CD4-positive, alpha-beta T cell treated with Interleukin-10 for 1 hour (primary cell): ENCODE measurements at regions not wholly inside any gene's neighbourhood (a gene's known extent, or its start where the extent isn't known, plus 50 kb on each side); places are given as distances from the start of the nearest gene placed in this dataset.
"Not testable (repeated sequence)": the region's sequence is repeated elsewhere in the genome, so short reads cannot be mapped to it uniquely, and the experiment has no call there.

Experiments
- DNase-seq: peaks from one replicate; pipeline ENCODE4 v3.0.0-alpha.2; 2020

- peak; percentile 1 for DNase-seq
Measured at GRCh38 chr4:127400731-127401346, 231.9 kb upstream of the INTU start.

- DNase-seq = no peak
Measured at GRCh38 chr4:127403471-127404084, 229.2 kb upstream of the INTU start.

GRCh38 chr4:127406187-127406586 is 226.6 kb upstream of the INTU start:
- no peak for DNase-seq

GRCh38 chr4:127407572-127407971 is 225.2 kb upstream of the INTU start:
- not testable (repeated sequence) for DNase-seq

- no peak for DNase-seq
Measured at GRCh38 chr4:127410201-127410600, 222.6 kb upstream of the INTU start.

- no peak for DNase-seq
Measured at GRCh38 chr4:127410644-127411043, 222.1 kb upstream of the INTU start.

GRCh38 chr4:127414951-127415606 is 217.7 kb upstream of the INTU start:
- DNase-seq = no peak

- DNase-seq = no peak
Measured at GRCh38 chr4:127416115-127416514, 216.6 kb upstream of the INTU start.

GRCh38 chr4:127417885-127418535 is 214.7 kb upstream of the INTU start:
- no peak for DNase-seq

- DNase-seq = no peak
Measured at GRCh38 chr4:127419431-127419830, 213.3 kb upstream of the INTU start.

- DNase-seq = no peak
Measured at GRCh38 chr4:127421437-127421836, 211.3 kb upstream of the INTU start.

- no peak for DNase-seq
Measured at GRCh38 chr4:127425202-127425845, 207.4 kb upstream of the INTU start.

- no peak for DNase-seq
Measured at GRCh38 chr4:127425851-127426250, 206.9 kb upstream of the INTU start.

- DNase-seq = no peak
Measured at GRCh38 chr4:127441571-127441970, 191.2 kb upstream of the INTU start.

GRCh38 chr4:127445471-127445870 is 187.3 kb upstream of the INTU start:
- no peak for DNase-seq

- DNase-seq = no peak
Measured at GRCh38 chr4:127446427-127446885, 186.3 kb upstream of the INTU start.

GRCh38 chr4:127448986-127449385 is 183.8 kb upstream of the INTU start:
- DNase-seq = no peak

- DNase-seq = no peak
Measured at GRCh38 chr4:127449449-127449848, 183.3 kb upstream of the INTU start.

- no peak for DNase-seq
Measured at GRCh38 chr4:127450276-127450675, 182.5 kb upstream of the INTU start.

GRCh38 chr4:127463883-127464282 is 168.9 kb upstream of the INTU start:
- DNase-seq = no peak

GRCh38 chr4:127469542-127469941 is 163.2 kb upstream of the INTU start:
- no peak for DNase-seq

GRCh38 chr4:127469959-127470809 is 162.6 kb upstream of the INTU start:
- no peak for DNase-seq
